Neural crest cell (in vitro differentiated cells): ENCODE measurements at regions not wholly inside any gene's neighbourhood (a gene's known extent, or its start where the extent isn't known, plus 50 kb on each side); places are given as distances from the start of the nearest gene placed in this dataset.
A peak's percentile ranks its signal among the peaks of the same experiment; 100 is the strongest.

Experiments
- DNase-seq: peaks from one replicate; pipeline ENCODE4 v3.0.0; 2021; ENCODE audit warnings: low read depth, mixed read lengths, low spot score
- H3K27ac Mint-ChIP-seq: one replicate; pipeline ENCODE4 v1.8.0; 2021; ENCODE audit warnings: mild to moderate bottlenecking, mixed read lengths; ENCODE audit not compliant: unreplicated experiment
- H3K27me3 Mint-ChIP-seq: 2 replicates; pipeline ENCODE4 v1.8.0; 2021; ENCODE audit warnings: low read depth, mild to moderate bottlenecking, mixed read lengths
- H3K36me3 Mint-ChIP-seq: 2 replicates; pipeline ENCODE4 v1.8.0; 2021; ENCODE audit warnings: low read depth, mild to moderate bottlenecking, mixed read lengths
- H3K4me1 Mint-ChIP-seq: 2 replicates; pipeline ENCODE4 v1.8.0; 2021; ENCODE audit warnings: mixed read lengths
- H3K4me3 Mint-ChIP-seq: one replicate; pipeline ENCODE4 v1.8.0; 2021; ENCODE audit warnings: mild to moderate bottlenecking, mixed read lengths
- H3K9me3 Mint-ChIP-seq: 2 replicates; pipeline ENCODE4 v1.8.0; 2021; ENCODE audit warnings: mixed read lengths
- TF ChIP-seq, protein P1 (sequence below): fragments of 200-600 bp; sonication (generic); conservative IDR thresholded peaks from 2 replicates; pipeline ENCODE4 v1.5.0; 2021; ENCODE audit warnings: antibody characterized with exemption, mild to moderate bottlenecking

DNA sequence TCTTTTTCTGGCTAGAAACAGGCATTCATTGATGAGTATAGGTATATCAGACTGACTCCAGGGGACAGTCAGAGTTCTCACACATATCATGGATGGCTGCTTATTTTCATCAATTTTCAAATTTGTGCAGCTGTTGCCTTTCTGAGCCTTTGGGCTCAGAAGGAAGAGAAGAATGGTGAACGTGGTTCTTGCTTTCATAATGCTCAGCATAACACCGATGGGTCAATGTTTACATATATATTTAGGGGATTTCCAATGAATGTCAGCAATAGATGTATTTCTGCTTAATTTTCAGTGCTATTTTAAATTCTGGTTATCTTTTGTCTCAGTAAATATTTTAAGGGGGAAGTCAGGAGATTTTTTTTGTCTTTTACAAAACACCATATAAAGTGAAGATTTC is 581.4 kb upstream of the DPPA4 start:
- H3K9me3 Mint-ChIP-seq: peaks cover 6% of the 10 kb centered on the region
- no peaks in the 10 kb centered on the region for H3K27me3 Mint-ChIP-seq
- TF ChIP-seq, protein P1, sequence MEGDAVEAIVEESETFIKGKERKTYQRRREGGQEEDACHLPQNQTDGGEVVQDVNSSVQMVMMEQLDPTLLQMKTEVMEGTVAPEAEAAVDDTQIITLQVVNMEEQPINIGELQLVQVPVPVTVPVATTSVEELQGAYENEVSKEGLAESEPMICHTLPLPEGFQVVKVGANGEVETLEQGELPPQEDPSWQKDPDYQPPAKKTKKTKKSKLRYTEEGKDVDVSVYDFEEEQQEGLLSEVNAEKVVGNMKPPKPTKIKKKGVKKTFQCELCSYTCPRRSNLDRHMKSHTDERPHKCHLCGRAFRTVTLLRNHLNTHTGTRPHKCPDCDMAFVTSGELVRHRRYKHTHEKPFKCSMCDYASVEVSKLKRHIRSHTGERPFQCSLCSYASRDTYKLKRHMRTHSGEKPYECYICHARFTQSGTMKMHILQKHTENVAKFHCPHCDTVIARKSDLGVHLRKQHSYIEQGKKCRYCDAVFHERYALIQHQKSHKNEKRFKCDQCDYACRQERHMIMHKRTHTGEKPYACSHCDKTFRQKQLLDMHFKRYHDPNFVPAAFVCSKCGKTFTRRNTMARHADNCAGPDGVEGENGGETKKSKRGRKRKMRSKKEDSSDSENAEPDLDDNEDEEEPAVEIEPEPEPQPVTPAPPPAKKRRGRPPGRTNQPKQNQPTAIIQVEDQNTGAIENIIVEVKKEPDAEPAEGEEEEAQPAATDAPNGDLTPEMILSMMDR: no peak
- no peaks in the 10 kb centered on the region for H3K36me3 Mint-ChIP-seq
- peaks cover 22% of the 10 kb centered on the region for H3K4me1 Mint-ChIP-seq
- DNase-seq: no peak
- no peak overlapping the region for H3K4me3 Mint-ChIP-seq
- H3K27ac Mint-ChIP-seq: no peak overlapping the region

DNA sequence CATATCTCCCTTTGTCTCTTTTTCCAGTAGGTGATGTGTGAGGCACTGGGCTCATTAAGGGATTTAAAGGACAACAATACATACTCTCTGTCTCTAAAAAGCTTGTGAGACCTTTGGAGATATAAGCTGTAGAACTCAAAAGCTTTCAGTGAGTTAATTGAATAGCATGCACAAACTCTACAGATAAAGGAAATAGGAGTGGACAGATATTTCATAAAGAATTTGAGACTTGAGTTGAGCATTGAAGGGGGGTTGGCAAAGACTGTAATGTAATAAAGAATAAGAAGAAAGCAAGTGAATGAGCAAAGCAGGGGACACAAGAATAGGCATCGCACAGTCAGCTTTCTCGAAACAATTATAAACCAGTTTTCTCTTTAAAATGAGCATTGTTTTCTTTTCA is 583.4 kb upstream of the DPPA4 start:
- no peaks in the 10 kb centered on the region for H3K27me3 Mint-ChIP-seq
- no peaks in the 10 kb centered on the region for H3K9me3 Mint-ChIP-seq
- H3K36me3 Mint-ChIP-seq: no peaks in the 10 kb centered on the region
- TF ChIP-seq, protein P1: no peak
- DNase-seq: no peak
- no peak overlapping the region for H3K4me3 Mint-ChIP-seq
- no peak overlapping the region for H3K27ac Mint-ChIP-seq
- peaks cover 24% of the 10 kb centered on the region for H3K4me1 Mint-ChIP-seq

DNA sequence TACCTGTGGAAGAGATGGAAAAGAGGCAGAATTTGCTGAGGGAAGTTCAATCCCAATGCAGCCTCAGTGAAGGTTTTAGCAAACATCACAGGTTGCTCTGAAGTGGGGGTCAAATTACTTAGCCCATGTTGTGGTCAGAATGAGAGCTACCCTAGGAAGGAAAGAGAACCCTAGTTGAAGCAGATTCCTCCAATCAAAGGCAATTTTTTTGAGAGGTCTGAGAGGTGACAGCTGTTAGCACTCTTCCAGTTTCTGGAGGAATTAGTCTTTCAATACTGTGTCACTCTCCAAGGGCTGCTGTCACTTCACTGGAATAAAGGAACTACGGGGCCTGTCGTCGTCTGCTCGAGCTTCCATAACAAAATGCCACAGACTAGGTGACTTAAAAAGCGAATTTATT is 584.2 kb upstream of the DPPA4 start:
- Mint-ChIP-seq H3K27me3 (no peaks in the 10 kb centered on the region), H3K9me3 (no peaks in the 10 kb centered on the region), H3K4me3 (no peak overlapping the region), H3K27ac (peak overlapping the region; percentile 69), H3K36me3 (no peaks in the 10 kb centered on the region), H3K4me1 (peaks cover 24% of the 10 kb centered on the region)
- TF ChIP-seq, protein P1: no peak
- DNase-seq: no peak

DNA sequence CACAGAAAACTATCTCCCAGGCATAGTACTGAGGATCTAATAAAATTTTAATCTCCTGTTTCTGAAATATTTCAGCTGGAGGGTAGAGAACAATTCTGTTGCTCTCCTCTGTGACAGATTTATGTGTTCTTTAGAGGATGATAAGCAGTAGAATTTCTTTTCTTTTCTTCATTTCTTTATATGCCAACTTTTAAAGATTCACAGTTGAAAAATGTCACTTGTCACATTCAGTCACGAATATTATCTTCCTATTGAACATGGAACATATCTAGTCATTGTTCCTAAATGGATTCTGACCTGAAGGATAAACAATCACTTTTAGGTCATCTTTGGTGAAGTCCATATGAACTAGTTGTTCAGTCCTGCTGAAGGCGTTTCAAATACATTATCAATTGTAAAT is 585.5 kb upstream of the DPPA4 start:
- no peak for DNase-seq
- TF ChIP-seq, protein P1: no peak
- Mint-ChIP-seq H3K27ac (no peak overlapping the region), H3K4me1 (peaks cover 33% of the 10 kb centered on the region), H3K4me3 (no peak overlapping the region), H3K36me3 (no peaks in the 10 kb centered on the region), H3K27me3 (no peaks in the 10 kb centered on the region), H3K9me3 (no peaks in the 10 kb centered on the region)

DNA sequence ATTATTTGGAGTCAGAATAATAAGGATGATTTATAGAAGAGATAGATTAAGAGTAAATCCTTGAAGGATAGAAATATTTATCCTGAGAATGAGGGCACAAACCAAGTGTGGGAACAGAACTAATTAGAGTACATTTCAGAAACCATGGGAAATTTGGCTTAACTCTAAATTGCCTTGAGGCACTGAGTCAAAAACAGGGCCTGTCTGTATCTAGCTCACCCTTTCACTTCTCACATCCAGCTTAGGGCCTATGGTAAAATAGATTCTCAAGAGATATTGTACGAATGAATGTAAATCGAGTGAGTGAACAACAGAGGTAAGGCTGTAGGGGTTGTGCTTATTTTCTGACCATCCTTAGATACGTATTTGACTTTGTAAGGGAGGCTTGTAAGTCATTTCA is 586.1 kb upstream of the DPPA4 start:
- Mint-ChIP-seq H3K9me3 (no peaks in the 10 kb centered on the region), H3K27me3 (no peaks in the 10 kb centered on the region), H3K27ac (no peak overlapping the region), H3K4me3 (no peak overlapping the region), H3K36me3 (no peaks in the 10 kb centered on the region), H3K4me1 (peaks cover 37% of the 10 kb centered on the region)
- TF ChIP-seq, protein P1: no peak
- no peak for DNase-seq

DNA sequence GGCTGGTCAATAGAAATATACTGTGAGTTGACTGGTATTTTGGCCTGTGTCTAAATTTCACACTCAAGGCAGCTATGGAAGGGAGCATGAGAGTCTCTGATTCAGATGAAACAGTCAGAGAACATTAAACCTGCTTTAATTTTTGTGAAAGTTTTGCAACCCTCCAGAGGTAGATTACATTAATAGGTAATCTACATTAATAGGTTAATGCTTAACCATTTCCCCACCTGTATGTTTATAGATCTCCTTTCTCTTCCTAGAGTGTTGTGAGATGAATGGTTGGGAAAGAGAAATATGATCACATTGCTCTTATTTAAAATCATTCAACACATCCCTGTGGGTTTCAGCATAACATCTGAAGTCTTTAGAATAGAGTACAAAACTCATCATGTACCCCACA is 586.9 kb upstream of the DPPA4 start:
- Mint-ChIP-seq H3K27me3 (no peaks in the 10 kb centered on the region), H3K4me3 (no peak overlapping the region), H3K36me3 (no peaks in the 10 kb centered on the region), H3K9me3 (no peaks in the 10 kb centered on the region), H3K4me1 (peaks cover 37% of the 10 kb centered on the region), H3K27ac (no peak overlapping the region)
- DNase-seq: no peak
- TF ChIP-seq, protein P1: no peak
